PFSK-1 (cell line): ENCODE measurements at regions not wholly inside any gene's neighbourhood (a gene's known extent, or its start where the extent isn't known, plus 50 kb on each side); places are given as distances from the start of the nearest gene placed in this dataset.

ENCODE experiments used
- FOXP2 ChIP-seq: optimal IDR thresholded peaks from 2 replicates; pipeline ENCODE3; 2011; ENCODE audit warnings: borderline replicate concordance, control low read depth, inconsistent platforms; ENCODE audit not compliant: insufficient read depth; ENCODE audit errors: extremely low read length, extremely low read depth
- POLR2AphosphoS5 ChIP-seq: IDR thresholded peaks from 2 replicates; pipeline ENCODE4 v1.6.1; 2012; ENCODE audit warnings: low read depth, mild to moderate bottlenecking, control low read depth, low read length, moderate library complexity
- SIN3A ChIP-seq: IDR thresholded peaks from 2 replicates; pipeline ENCODE4 v1.6.1; 2012; ENCODE audit warnings: mild to moderate bottlenecking, low read length, moderate library complexity, borderline replicate concordance; ENCODE audit not compliant: insufficient read depth
- TAF1 ChIP-seq: IDR thresholded peaks from 2 replicates; pipeline ENCODE4 v1.6.1; 2012; ENCODE audit warnings: low read length, control low read depth, borderline replicate concordance; ENCODE audit not compliant: insufficient read depth
- TF ChIP-seq, protein P1 (sequence below), 2 experiments: IDR thresholded peaks; 2 replicates each; pipeline versions ENCODE4 v1.6.1 to v1.8.0; 2011 to 2012; ENCODE audit warnings: low read depth in 2 of 2, low read length in 2 of 2, control low read depth in 1 of 2, inconsistent platforms in 1 of 2, mild to moderate bottlenecking in 1 of 2, moderate library complexity in 1 of 2; ENCODE audit not compliant: insufficient read depth in 1 of 2

- TF ChIP-seq SIN3A, result no peak
- no peak for TF ChIP-seq TAF1
- no peak for TF ChIP-seq FOXP2
- TF ChIP-seq POLR2AphosphoS5, result no peak
- TF ChIP-seq, protein P1, sequence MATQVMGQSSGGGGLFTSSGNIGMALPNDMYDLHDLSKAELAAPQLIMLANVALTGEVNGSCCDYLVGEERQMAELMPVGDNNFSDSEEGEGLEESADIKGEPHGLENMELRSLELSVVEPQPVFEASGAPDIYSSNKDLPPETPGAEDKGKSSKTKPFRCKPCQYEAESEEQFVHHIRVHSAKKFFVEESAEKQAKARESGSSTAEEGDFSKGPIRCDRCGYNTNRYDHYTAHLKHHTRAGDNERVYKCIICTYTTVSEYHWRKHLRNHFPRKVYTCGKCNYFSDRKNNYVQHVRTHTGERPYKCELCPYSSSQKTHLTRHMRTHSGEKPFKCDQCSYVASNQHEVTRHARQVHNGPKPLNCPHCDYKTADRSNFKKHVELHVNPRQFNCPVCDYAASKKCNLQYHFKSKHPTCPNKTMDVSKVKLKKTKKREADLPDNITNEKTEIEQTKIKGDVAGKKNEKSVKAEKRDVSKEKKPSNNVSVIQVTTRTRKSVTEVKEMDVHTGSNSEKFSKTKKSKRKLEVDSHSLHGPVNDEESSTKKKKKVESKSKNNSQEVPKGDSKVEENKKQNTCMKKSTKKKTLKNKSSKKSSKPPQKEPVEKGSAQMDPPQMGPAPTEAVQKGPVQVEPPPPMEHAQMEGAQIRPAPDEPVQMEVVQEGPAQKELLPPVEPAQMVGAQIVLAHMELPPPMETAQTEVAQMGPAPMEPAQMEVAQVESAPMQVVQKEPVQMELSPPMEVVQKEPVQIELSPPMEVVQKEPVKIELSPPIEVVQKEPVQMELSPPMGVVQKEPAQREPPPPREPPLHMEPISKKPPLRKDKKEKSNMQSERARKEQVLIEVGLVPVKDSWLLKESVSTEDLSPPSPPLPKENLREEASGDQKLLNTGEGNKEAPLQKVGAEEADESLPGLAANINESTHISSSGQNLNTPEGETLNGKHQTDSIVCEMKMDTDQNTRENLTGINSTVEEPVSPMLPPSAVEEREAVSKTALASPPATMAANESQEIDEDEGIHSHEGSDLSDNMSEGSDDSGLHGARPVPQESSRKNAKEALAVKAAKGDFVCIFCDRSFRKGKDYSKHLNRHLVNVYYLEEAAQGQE (IDR thresholded peaks at IDR 0.05; ENCODE audit: insufficient read depth in 1 of 2, low read depth in 2 of 2, low read length in 2 of 2), result no peak
These were observed 210.9 kb upstream of the CSF3R start for GRCh38 chr1:36693603-36694002.

- TF ChIP-seq SIN3A (no peak), POLR2AphosphoS5 (no peak), TAF1 (no peak), FOXP2 (no peak)
- TF ChIP-seq, protein P1 (IDR thresholded peaks at IDR 0.05; ENCODE audit: insufficient read depth in 1 of 2, low read depth in 2 of 2, low read length in 2 of 2), result no peak
These were observed 210.4 kb upstream of the CSF3R start for GRCh38 chr1:36693161-36693525.

DNA sequence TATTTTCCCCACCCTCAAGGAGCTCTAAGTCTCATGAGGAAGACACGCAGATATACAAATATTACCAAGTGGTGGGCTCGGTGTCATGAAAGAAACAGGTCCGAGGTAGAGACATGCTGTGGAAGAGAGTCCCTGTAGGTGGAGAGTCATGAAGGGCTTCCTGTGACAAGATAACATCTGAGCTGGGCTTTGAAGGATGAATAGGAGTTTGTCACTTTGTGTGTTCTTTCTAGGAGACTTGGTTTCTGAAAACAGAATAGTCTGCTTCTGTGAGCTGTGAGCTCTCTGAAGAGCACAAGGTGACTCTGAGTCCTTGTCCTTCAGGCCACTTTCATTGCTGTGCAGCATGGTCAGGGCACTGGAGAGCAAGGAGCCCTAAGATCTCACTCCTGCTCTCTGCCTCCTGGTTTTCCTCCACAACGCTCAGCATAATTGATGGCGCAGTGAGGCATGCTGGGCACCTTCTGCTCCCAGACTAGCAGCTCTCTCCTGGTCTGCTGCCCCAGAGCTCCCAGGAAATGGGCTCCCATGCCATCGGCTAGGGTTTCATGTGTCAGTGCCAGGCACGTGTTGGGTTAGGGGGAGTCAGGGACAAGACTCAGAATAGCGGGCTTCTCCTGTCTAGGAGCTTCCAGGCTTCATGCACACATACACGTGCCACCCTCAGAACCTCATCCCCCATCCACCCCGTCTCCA lies 209.9 kb upstream of the CSF3R start:
- TF ChIP-seq, protein P1 (IDR thresholded peaks at IDR 0.05; ENCODE audit: insufficient read depth in 1 of 2, low read depth in 2 of 2, low read length in 2 of 2), result no peak
- TF ChIP-seq SIN3A (no peak), POLR2AphosphoS5 (no peak), FOXP2 (no peak), TAF1 (no peak)

DNA sequence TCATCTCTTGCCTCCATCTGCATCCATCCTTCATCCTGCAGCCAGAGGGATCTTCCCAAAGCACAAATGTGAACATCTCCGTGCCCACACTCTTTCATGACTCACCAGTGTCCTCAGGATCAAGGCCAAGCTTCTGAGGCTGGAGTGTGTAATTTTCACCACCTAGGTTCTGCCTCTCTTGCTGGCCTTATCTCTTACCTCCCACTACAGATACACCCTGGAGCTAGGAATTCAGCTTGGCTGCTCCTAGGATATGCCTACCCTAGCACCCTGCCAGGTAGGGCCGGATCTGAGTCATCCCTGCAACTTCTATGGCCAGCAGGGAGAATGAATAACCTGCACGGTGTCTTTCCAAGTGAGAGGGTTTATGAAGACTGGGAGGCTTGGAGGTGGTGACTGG lies 208.7 kb upstream of the CSF3R start:
- TF ChIP-seq SIN3A, result no peak

DNA sequence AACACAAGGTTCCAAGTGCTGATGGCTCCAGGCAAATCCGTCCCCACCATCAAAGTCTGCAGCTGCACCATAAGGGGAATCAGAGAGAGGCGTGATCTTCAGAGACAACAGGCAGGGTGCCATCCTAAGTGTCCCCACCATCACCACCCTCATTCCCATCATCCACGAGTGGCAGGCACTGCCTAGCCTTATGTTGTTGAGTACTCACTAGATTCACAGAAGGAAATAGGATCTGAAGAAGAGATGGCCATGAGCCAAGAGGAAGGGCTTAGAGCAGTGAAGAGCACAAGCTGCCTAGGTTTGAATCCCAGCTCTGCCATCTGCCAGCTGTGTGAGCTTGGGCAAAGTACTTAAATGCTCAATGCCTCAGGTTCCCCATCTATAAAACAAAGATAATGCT lies 207.3 kb upstream of the CSF3R start:
- TF ChIP-seq POLR2AphosphoS5, result no peak
- TF ChIP-seq, protein P1 (IDR thresholded peaks at IDR 0.05; ENCODE audit: insufficient read depth in 1 of 2, low read depth in 2 of 2, low read length in 2 of 2), result no peak
- no peak for TF ChIP-seq TAF1
- TF ChIP-seq FOXP2, result no peak
- TF ChIP-seq SIN3A, result no peak
